Hindlimb muscle (tissue), 1 donor: ENCODE measurements at regions not wholly inside any gene's neighbourhood (a gene's known extent, or its start where the extent isn't known, plus 50 kb on each side); places are given as distances from the start of the nearest gene placed in this dataset.

Source experiments
- DNase-seq: peaks from one replicate; pipeline ENCODE4 v3.0.0-alpha.2; 2013

GRCh38 chr6:66725670-66726069 is 1018.6 kb upstream of the EYS start:
- no peak for DNase-seq

- no peak for DNase-seq
Observed at GRCh38 chr6:66717801-66718200, 1010.8 kb upstream of the EYS start.

GRCh38 chr6:66699385-66699784 is 992.4 kb upstream of the EYS start:
- DNase-seq = no peak

- no peak for DNase-seq
Observed at GRCh38 chr6:66689608-66690007, 982.6 kb upstream of the EYS start.

GRCh38 chr6:66687611-66688140 is 980.6 kb upstream of the EYS start:
- DNase-seq = no peak

GRCh38 chr6:66675906-66676305 is 968.9 kb upstream of the EYS start:
- DNase-seq = no peak

GRCh38 chr6:66664112-66664511 is 957.1 kb upstream of the EYS start:
- DNase-seq = no peak

GRCh38 chr6:66662721-66663507 is 955.9 kb upstream of the EYS start:
- DNase-seq = no peak

GRCh38 chr6:66662196-66662595 is 955.2 kb upstream of the EYS start:
- DNase-seq = peak; percentile 21

- DNase-seq = no peak
Observed at GRCh38 chr6:66655420-66655819, 948.4 kb upstream of the EYS start.

GRCh38 chr6:66638518-66638917 is 931.5 kb upstream of the EYS start:
- DNase-seq = no peak

- DNase-seq = no peak
Observed at GRCh38 chr6:66638099-66638498, 931.1 kb upstream of the EYS start.

- no peak for DNase-seq
Observed at GRCh38 chr6:66628917-66629316, 921.9 kb upstream of the EYS start.

GRCh38 chr6:66623050-66623449 is 916.0 kb upstream of the EYS start:
- no peak for DNase-seq

- DNase-seq = no peak
Observed at GRCh38 chr6:66605971-66606370, 898.9 kb upstream of the EYS start.

GRCh38 chr6:66605011-66605410 is 898.0 kb upstream of the EYS start:
- DNase-seq = no peak

GRCh38 chr6:66599541-66599940 is 892.5 kb upstream of the EYS start:
- DNase-seq = no peak

GRCh38 chr6:66578362-66578761 is 871.3 kb upstream of the EYS start:
- DNase-seq = no peak

- DNase-seq = no peak
Observed at GRCh38 chr6:66568271-66568670, 861.2 kb upstream of the EYS start.

GRCh38 chr6:66561479-66561878 is 854.5 kb upstream of the EYS start:
- DNase-seq = no peak

GRCh38 chr6:66558189-66558588 is 851.2 kb upstream of the EYS start:
- no peak for DNase-seq

GRCh38 chr6:66556936-66557335 is 849.9 kb upstream of the EYS start:
- no peak for DNase-seq

- no peak for DNase-seq
Observed at GRCh38 chr6:66555082-66555481, 848.1 kb upstream of the EYS start.

GRCh38 chr6:66553441-66553840 is 846.4 kb upstream of the EYS start:
- DNase-seq = no peak
